ENCODE measurements at regions not wholly inside any gene's neighbourhood (a gene's known extent, or its start where the extent isn't known, plus 50 kb on each side); places are given as distances from the start of the nearest gene placed in this dataset.
"Not testable (repeated sequence)": the region's sequence is repeated elsewhere in the genome, so short reads cannot be mapped to it uniquely, and the experiment has no call there.

GRCh38 chr13:73671732-73672131, 462.5 kb downstream of the KLF12 start:
- DNase-seq (ENCODE audit: low spot score), result no peak

DNA sequence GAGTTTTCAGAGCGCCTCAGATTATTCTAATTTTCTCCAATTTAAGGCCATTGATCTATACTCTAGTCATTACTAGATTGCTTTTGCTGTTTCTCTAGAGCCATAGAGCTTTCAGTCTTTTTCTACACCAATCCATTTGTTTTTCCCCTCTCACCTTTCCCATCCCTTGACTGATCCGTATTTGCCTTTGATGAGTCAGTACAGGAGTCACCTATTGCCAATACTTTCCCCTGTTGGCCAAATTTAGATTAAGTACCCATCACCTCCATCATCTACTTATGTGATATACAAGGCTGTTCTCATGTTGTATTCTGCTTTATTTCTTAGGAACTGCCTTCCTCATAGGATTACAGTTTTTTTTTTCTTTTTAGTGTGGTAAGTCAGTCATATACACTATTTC, 463.2 kb downstream of the KLF12 start:
- DNase-seq (ENCODE audit: low spot score), result no peak

DNA sequence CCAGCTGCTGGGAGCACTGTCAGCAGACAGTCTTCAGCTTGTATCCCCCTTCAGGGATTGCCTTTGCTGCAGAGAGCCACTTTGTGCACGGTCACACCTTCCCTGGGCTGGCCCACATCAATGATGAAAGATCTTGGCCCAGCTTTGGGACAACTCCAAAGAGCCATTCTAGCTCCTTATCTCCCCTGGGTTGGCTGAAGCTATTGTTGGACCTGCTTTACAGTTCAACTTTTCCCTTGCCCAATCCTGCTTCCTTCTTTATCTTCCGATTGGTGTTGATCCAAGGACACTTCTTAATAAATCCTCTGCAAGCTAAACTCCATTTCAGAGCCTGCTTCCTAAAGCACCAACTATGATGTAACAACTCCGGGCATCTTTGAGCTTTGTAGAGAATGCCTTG, 466.4 kb downstream of the KLF12 start:
- no peak for DNase-seq (ENCODE audit: low spot score)

DNA sequence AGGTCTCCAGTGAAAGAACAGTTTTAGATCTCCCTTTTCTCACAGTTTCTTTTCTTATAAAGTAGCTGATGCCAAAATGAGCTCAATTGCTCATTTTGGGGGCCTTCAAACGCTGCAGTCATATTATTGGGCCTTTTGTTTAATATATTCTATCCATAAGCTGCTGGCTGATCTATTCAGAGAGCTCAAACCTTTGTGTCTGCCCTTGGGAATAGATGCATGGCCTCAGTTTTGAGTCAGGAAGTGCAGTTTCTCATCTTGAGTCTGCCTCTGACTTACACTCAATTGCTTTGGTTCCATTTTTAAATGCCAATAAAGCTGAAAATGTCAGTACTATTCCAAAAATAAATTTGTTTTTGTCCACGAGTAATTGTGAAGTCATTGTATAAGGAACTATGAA, 468.9 kb downstream of the KLF12 start:
- no peak for DNase-seq (ENCODE audit: low spot score)

GRCh38 chr13:73664851-73665250, 469.4 kb downstream of the KLF12 start:
- no peak for DNase-seq (ENCODE audit: low spot score)

DNA sequence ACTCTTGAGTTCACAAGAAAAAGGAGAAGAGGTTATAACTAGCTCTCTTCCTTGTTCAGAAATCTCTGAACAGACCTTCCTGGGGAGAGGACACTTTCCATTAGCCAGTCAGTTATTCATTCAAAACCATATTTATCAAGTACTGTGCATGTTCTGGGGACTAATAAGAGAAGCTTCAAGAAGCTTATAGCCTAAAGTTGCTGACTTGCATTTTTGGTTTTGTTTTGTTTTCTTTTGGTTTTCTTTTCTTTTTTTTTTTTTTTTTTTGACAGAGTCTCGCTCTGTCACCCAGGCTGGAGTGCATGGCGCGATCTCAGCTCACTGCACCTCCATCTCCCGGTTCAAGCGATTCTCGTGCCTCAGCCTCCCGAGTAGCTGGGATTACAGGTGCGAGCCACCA, 471.4 kb downstream of the KLF12 start:
- no peak for DNase-seq (ENCODE audit: low spot score)

DNA sequence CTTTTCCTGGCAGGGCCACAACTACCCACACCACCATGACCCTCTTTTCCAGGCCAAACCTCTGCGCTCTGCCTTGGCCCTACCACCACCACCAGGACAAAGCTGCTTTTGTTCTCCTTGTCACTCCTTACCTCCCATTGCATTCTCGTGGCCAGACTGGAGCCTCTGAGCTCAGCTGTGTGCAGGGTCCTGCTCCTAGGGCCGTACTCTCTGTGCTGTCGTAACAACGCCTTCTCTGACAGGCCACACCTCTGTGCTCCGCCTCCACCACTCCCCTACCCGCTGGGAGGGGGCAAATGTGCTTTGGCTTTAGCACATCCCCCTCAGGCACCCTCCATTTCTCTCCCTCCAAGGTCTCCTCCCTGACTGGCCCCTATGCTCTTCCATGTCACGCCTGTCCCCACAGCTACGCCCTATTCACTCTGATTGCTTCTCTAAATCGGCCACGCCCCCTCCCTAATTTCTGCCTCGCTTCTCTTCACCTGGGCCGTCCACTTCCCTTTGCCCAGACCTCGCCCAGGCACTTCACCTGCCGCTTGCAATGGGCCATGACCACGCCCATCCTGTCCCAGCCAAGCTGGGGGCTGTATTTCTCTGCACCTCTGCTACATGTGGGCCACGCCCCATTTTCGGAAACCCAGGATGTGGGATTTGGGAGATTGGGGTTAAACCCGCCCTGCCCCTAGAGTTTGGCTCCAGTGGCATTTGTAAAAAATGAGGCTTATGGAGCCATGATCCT, 472.3 kb downstream of the KLF12 start:
- no peak for DNase-seq (ENCODE audit: low spot score)

DNA sequence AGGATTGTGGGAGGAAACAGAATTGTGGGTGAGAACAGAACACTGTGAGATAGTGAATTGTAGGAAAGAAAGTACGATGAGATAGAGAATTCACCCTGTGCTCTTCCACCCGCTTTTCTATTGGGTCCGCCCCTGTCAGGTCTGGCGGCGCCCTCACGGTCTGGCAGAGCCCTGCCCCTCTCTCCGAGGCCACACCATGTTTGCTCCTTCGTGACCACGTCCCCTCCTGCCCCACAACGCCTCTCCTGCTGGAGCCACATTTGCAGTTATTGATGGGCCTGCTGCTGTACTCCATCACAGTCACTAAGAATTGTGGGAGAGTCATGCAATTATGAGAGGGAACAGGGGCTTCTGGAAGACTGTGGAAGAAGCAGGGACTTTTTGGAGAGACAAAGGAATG, 473.1 kb downstream of the KLF12 start:
- DNase-seq (ENCODE audit: low spot score), result no peak

DNA sequence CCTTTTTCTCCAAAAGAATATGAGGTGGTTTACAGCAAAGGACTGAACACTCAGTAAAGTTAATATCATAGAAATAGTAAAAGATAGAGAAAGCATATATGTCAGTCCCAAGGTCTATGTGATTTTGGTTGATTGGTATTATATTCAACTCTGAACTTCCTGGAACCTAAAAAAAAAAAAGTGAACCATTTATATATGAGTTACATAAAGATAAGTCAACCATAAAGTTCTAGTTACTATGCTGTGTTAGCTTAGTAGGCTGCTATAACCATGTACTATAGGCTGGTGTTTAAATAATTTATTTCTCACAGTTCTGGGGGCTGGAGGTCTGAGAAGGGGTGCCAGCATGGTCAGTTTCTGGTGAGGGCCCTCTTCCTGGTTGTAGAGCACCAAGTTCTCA, 475.6 kb downstream of the KLF12 start:
- no peak for DNase-seq (ENCODE audit: low spot score)

GRCh38 chr13:73657821-73658540, 476.2 kb downstream of the KLF12 start:
- DNase-seq (ENCODE audit: low spot score), result peak; percentile 32

DNA sequence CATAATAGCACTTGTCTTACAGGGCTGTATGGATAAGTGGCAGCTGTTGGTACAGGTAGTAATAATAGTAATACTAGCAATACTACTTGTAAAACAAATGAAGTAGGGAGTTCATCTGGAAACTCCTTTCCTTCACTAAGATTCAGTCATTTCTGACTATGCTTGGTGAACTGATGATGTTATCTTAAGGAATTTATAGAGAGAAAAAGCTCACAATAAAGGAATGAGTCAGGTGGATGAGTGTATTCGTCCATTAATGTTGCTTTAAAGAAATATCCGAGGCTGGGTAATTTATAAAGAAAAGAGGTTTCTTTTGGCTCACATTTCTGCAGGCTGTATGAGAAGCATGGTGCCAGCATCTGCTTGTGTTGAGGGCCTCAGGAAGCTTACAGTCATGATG, 477.3 kb downstream of the KLF12 start:
- no peak for DNase-seq (ENCODE audit: low spot score)

DNA sequence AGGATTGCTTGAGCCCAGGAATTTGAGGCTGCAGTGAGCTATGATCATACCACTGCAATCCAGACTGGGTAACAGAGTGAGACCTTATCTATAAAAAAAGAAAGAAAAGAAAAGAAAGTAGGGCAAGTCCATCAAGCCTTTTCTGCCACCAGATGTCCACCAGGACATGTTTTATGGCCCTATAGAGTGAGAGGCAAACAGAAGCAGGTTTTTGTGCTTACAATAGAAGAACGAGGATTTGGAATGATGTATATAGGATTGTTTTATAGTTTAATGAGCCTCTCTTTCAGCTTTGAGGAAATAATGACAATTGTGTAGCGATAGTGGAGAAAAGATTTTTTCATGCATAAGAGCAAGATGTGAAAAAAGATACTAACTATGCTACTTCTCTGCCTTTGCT, 480.5 kb downstream of the KLF12 start:
- DNase-seq (ENCODE audit: low spot score), result no peak

DNA sequence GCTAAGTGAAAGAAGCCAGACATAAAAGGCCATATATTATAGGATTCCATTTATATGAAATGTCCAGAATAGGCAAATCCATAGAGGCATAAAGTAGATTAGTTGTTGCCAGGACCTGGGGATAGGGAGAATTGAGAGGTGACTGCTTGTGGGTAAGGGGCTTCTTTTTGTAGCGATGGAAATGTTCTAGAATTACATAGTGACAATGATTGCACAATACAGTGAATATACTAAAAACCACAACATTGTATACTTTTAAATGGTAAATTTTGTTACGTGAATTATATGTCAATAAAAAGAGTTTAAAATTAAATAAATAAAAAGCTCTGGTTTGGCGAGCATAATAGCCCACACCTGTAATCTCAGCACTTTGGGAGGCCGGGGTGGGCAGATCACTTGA, 486.8 kb downstream of the KLF12 start:
- DNase-seq (ENCODE audit: low spot score), result no peak

- DNase-seq (ENCODE audit: low spot score), result not testable (repeated sequence)
Observed at GRCh38 chr13:73640476-73641179, 493.6 kb downstream of the KLF12 start.

- no peak for DNase-seq (ENCODE audit: low spot score)
Observed at GRCh38 chr13:73635166-73635787, 498.9 kb downstream of the KLF12 start.

DNA sequence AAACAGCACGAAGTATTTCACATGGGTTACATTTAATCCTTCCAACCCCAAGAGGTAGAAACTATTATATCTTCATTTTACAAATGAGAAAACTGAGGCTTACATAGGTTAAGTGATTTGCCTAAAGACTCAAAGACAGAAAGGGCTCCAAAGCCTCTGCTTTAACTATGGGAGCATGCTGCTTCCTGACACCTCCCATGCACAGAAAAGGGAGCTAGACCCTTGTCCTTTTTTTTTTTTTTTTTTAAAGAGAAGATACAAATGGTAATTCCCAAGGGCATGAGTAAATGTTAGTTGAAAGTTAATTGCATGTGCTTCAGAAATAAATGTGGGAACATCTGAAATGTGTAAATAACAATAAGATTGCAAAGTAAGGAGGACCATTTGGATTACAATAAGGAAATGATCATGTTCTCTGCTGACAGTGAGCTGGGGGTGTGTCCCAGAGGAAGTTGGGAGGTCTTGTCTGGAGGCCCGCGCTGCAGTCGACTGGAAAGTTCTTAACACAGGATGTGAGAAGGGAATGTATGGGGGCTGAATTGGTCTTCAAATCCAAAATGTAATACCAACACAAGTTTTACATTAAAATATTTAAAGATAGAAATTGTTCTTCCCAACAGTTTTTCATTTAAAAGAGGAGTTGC, 500.3 kb downstream of the KLF12 start:
- no peak for DNase-seq (ENCODE audit: low spot score)

GRCh38 chr13:73631411-73631810, 502.8 kb downstream of the KLF12 start:
- no peak for DNase-seq (ENCODE audit: low spot score)

- DNase-seq (ENCODE audit: low spot score), result no peak
Observed at GRCh38 chr13:73625562-73626339, 508.5 kb downstream of the KLF12 start.

DNA sequence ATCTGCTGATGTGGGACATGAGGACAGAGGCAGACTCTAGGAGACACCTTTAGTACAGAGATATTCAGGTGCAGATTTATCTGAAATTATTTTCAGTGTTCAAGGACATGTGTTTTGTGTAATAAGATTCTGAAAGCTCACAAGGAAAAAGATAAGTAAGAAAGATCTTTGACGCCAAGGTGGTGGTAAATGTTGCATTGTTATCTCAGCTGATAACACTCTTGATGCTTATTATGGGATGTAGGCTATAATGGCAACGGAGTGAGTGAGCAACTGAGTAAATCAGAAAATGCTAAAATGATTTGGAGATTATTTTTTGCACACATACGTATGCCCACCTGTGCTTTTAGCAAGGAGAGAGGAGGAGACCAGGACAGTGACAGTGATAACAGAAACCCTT, 510.9 kb downstream of the KLF12 start:
- no peak for DNase-seq (ENCODE audit: low spot score)

- no peak for DNase-seq (ENCODE audit: low spot score)
Observed at GRCh38 chr13:73622381-73622780, 511.8 kb downstream of the KLF12 start.

DNA sequence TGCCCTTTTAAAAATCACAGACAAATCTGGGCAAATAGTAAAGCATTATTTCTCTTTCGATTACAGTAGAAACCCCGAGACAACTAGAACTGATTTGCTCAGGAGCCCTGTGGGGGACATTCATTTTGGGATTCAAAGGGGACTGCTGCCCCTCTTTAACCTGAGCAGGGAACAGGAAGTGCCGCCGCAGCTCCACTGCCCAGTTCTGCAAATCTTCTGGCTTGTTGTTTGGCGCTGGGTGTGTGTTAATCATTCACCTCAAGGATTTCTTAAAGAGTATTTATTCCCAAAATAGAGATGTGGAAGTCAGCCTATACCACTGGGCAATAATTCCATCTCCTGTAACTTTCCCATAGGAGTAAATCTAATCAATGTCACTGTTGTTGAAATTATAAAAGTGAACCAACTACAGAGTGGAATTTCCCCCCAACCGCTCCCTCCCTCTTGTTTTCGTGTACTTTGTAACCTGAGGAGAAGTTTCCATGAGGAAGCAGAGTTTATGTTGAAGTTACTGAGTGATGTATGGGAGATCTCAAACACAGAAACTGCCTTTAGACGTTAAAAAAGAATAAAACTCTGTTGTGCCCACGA, 515.8 kb downstream of the KLF12 start:
- DNase-seq (ENCODE audit: low spot score), result no peak

All from AG20443 (cell line).